Brain microvascular endothelial cell (primary cell): ENCODE measurements at regions not wholly inside any gene's neighbourhood (a gene's known extent, or its start where the extent isn't known, plus 50 kb on each side); places are given as distances from the start of the nearest gene placed in this dataset.
"Not testable (repeated sequence)": the region's sequence is repeated elsewhere in the genome, so short reads cannot be mapped to it uniquely, and the experiment has no call there.

ENCODE experiments used
- DNase-seq: peaks from one replicate; pipeline ENCODE4 v3.0.0-alpha.2; 2020
- H3K27ac ChIP-seq: fragments of 250-450 bp; sonication (Bioruptor Pico); 2 replicates; pipeline ENCODE4 v1.5.1; 2020; ENCODE audit warnings: mild to moderate bottlenecking, moderate library complexity
- H3K27me3 ChIP-seq: fragments of 250-450 bp; sonication (Bioruptor Pico); replicated peaks from 2 replicates; pipeline ENCODE4 v1.5.1; 2020; ENCODE audit warnings: mild to moderate bottlenecking
- H3K36me3 ChIP-seq: fragments of 250-450 bp; sonication (Bioruptor Pico); replicated peaks from 2 replicates; pipeline ENCODE4 v1.5.1; 2020; ENCODE audit warnings: mild to moderate bottlenecking
- H3K4me3 ChIP-seq: 2 replicates; pipeline ENCODE4 v1.5.1; 2011; ENCODE audit warnings: low read depth, mild to moderate bottlenecking, control low read depth, low read length, moderate library complexity
- in situ Hi-C: cut with HindIII; loops from 2 replicates; pipeline ENCODE4 v1.10.0; 2017; ENCODE audit warnings: low sequenced_read_pairs, low pct_ligation_motif_present
- TF ChIP-seq, protein P1 (sequence below): IDR thresholded peaks from 2 replicates; pipeline ENCODE4 v1.5.1; 2011; ENCODE audit warnings: low read depth, mild to moderate bottlenecking, moderate library complexity, low read length, control low read depth, inconsistent platforms; ENCODE audit errors: missing control alignments

- Histone ChIP-seq H3K27me3 (no peaks in the 10 kb centered on the region), H3K4me3 (no peak overlapping the region), H3K36me3 (no peaks in the 10 kb centered on the region), H3K27ac (no peak overlapping the region)
- TF ChIP-seq, protein P1, sequence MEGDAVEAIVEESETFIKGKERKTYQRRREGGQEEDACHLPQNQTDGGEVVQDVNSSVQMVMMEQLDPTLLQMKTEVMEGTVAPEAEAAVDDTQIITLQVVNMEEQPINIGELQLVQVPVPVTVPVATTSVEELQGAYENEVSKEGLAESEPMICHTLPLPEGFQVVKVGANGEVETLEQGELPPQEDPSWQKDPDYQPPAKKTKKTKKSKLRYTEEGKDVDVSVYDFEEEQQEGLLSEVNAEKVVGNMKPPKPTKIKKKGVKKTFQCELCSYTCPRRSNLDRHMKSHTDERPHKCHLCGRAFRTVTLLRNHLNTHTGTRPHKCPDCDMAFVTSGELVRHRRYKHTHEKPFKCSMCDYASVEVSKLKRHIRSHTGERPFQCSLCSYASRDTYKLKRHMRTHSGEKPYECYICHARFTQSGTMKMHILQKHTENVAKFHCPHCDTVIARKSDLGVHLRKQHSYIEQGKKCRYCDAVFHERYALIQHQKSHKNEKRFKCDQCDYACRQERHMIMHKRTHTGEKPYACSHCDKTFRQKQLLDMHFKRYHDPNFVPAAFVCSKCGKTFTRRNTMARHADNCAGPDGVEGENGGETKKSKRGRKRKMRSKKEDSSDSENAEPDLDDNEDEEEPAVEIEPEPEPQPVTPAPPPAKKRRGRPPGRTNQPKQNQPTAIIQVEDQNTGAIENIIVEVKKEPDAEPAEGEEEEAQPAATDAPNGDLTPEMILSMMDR, result no peak
- DNase-seq, result no peak
- in situ Hi-C loops, result no loop called here
These were observed 58.3 kb upstream of the MAP3K1 start for GRCh38 chr5:56757077-56757476.

DNA sequence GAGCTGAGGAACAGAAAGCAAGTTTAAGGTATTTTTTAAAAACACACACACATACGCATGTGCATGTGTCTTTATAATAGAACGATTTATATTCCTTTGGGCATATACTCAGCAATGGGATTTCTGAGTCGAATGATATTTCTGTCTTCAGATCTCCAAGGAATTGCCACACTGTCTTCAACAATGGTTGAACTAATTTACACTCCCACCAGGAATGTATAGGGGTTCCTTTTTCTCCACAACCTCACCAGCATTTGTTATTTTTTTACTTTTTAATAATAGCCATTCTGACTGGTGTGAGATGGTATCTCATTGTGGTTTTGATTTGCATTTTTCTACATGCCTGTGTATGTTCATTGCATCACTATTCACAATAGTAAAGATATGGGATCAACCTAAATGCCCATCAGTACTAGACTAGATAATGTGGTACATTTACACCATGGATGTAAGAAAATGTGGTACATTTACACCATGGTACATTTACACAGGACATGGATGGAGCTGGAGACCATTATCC, 60.3 kb upstream of the MAP3K1 start:
- Histone ChIP-seq H3K4me3 (no peak overlapping the region), H3K36me3 (no peaks in the 10 kb centered on the region), H3K27ac (no peak overlapping the region), H3K27me3 (no peaks in the 10 kb centered on the region)
- no peak for DNase-seq
- in situ Hi-C loops, result no loop called here
- TF ChIP-seq, protein P1, result no peak

DNA sequence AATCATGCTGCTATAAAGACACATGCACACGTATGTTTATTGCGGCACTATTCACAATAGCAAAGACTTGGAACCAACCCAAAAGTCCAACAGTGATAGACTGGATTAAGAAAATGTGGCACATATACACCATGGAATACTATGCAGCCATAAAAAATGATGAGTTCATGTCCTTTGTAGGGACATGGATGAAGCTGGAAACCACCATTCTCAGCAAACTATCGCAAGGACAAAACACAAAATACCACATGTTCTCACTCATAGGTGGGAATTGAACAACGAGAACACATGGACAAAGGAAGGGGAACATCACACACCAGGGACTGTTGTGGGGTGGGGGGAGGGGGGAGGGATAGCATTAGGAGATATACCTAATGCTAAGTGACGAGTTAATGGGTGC, 61.8 kb upstream of the MAP3K1 start:
- H3K27me3 ChIP-seq, H3K4me3 ChIP-seq, H3K27ac ChIP-seq, DNase-seq, H3K36me3 ChIP-seq, in situ Hi-C loops: not testable (repeated sequence)

- DNase-seq, result no peak
- Histone ChIP-seq H3K36me3 (no peaks in the 10 kb centered on the region), H3K4me3 (no peak overlapping the region), H3K27ac (no peak overlapping the region), H3K27me3 (no peaks in the 10 kb centered on the region)
- in situ Hi-C loops, result no loop called here
- TF ChIP-seq, protein P1, result no peak
These were observed 63.6 kb upstream of the MAP3K1 start for GRCh38 chr5:56751572-56752313.

GRCh38 chr5:56749842-56750241, 65.5 kb upstream of the MAP3K1 start:
- in situ Hi-C loops, result no loop called here
- no peak overlapping the region for H3K4me3 ChIP-seq
- no peak for DNase-seq
- TF ChIP-seq, protein P1, result no peak
- H3K27ac ChIP-seq, result no peak overlapping the region
- no peaks in the 10 kb centered on the region for H3K36me3 ChIP-seq
- H3K27me3 ChIP-seq, result no peaks in the 10 kb centered on the region

GRCh38 chr5:56746553-56747339, 68.6 kb upstream of the MAP3K1 start:
- Histone ChIP-seq H3K27ac (no peak overlapping the region), H3K36me3 (no peaks in the 10 kb centered on the region), H3K27me3 (no peaks in the 10 kb centered on the region), H3K4me3 (no peak overlapping the region)
- in situ Hi-C loops, result no loop called here
- TF ChIP-seq, protein P1, result no peak
- no peak for DNase-seq
